Cardiac muscle cell (in vitro differentiated cells and primary cell): ENCODE measurements at regions not wholly inside any gene's neighbourhood (a gene's known extent, or its start where the extent isn't known, plus 50 kb on each side); places are given as distances from the start of the nearest gene placed in this dataset.

Source experiments
- DNase-seq, 2 donors: peaks; one replicate each; pipeline versions ENCODE4 v3.0.0 to v3.0.0-alpha.2; 2010 to 2017; ENCODE audit warnings: low read depth in 1 of 2, low spot score in 1 of 2
- H3K27ac ChIP-seq: fragments of 200-600 bp; sonication (generic); 2 replicates; pipeline ENCODE4 v1.5.1; 2016
- H3K27me3 ChIP-seq: fragments of 200-600 bp; sonication (generic); 2 replicates; pipeline ENCODE4 v1.6.0; 2016; ENCODE audit warnings: control low read depth
- H3K36me3 ChIP-seq: fragments of 200-600 bp; sonication (generic); 2 replicates; pipeline ENCODE4 v1.5.1; 2016; ENCODE audit warnings: control low read depth
- H3K4me1 ChIP-seq: fragments of 200-600 bp; sonication (generic); 2 replicates; pipeline ENCODE4 v1.8.1; 2017; ENCODE audit warnings: low read depth, mild to moderate bottlenecking, mixed run types
- H3K4me3 ChIP-seq: fragments of 200-600 bp; sonication (generic); 2 replicates; pipeline ENCODE4 v1.5.1; 2016; ENCODE audit warnings: mild to moderate bottlenecking
- H3K9me3 ChIP-seq: fragments of 200-600 bp; sonication (generic); 2 replicates; pipeline ENCODE4 v1.5.1; 2017; ENCODE audit warnings: low read depth, mild to moderate bottlenecking, control low read depth
- TF ChIP-seq, protein P1 (sequence below): IDR thresholded peaks from 2 replicates; pipeline ENCODE4 v1.5.1; 2012; ENCODE audit warnings: low read depth, mild to moderate bottlenecking, low read length

DNA sequence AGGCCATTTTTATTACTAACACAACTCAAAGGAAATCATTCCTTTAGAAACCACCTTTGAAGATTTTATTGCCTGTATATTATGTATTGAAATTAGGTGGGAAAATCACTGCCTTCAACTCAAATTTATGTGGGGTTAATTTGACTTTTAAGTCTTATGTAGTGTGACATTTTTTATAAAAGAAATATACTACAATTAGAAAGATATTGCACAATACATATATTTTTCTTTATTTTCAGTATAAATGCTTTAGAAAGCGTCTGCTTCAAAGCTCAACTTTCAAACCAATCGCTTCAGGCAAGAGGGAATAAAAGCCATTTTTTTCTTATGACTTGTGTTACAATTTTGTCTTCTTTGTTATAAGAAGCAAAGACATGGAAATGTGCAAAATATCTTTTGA, 337.4 kb upstream of the ZWINT start:
- no peak for DNase-seq
- Histone ChIP-seq H3K4me3 (no peak overlapping the region), H3K27me3 (no peaks in the 10 kb centered on the region), H3K36me3 (no peaks in the 10 kb centered on the region), H3K27ac (no peak overlapping the region), H3K9me3 (no peaks in the 10 kb centered on the region), H3K4me1 (no peaks in the 10 kb centered on the region)
- TF ChIP-seq, protein P1, sequence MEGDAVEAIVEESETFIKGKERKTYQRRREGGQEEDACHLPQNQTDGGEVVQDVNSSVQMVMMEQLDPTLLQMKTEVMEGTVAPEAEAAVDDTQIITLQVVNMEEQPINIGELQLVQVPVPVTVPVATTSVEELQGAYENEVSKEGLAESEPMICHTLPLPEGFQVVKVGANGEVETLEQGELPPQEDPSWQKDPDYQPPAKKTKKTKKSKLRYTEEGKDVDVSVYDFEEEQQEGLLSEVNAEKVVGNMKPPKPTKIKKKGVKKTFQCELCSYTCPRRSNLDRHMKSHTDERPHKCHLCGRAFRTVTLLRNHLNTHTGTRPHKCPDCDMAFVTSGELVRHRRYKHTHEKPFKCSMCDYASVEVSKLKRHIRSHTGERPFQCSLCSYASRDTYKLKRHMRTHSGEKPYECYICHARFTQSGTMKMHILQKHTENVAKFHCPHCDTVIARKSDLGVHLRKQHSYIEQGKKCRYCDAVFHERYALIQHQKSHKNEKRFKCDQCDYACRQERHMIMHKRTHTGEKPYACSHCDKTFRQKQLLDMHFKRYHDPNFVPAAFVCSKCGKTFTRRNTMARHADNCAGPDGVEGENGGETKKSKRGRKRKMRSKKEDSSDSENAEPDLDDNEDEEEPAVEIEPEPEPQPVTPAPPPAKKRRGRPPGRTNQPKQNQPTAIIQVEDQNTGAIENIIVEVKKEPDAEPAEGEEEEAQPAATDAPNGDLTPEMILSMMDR: no peak

DNA sequence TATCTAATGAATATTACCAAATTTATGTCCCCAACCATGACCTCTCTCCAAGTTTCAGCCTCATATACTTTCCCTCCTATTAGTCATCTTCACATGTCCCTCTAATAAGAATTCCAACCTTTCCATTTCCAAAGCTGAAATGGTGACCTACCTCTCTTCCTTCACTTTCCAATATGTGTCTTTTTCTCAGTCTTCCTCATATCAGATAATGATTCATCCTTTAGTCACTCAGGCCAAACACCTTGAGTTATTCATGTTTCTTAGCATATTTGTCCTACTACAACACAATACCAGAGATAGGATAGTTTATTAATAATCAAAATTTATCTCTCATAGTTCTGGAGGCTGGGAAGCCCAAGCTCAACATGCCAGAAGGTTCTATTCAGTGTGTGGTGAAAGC, 318.5 kb upstream of the ZWINT start:
- DNase-seq: no peak
- Histone ChIP-seq H3K4me1 (no peaks in the 10 kb centered on the region), H3K4me3 (no peak overlapping the region), H3K9me3 (no peaks in the 10 kb centered on the region), H3K27me3 (no peaks in the 10 kb centered on the region), H3K36me3 (no peaks in the 10 kb centered on the region), H3K27ac (no peak overlapping the region)
- TF ChIP-seq, protein P1: no peak

DNA sequence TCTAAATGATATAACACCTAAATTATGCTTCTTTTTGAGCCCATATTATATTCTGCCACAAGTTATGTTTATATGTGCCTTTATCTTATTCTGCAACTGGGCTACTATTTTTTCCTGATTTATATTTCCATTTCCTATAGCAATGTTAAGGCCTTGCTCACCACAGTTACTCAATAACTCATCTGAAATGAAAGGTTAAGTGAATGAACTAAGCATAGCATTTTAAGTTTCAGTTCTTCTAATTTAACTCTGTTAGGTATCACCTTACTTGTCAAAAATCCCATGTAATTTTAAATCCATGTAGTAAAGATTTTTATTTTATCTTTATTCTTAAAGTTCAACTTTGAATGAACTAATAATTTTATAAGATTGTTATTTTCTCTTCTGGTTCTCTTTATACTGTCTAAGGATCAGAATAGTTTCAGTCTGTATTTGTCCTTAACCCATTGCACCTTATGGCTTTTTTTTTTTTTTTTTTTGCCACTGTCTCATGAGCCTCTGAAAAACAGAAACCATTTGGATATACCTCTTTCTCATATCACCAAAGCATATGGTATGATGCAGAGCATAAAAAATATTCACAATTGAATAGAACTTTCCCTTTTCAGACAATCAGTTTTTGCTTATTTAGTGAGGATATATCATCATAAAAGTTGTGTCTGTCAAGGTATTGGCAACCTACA, 301.8 kb upstream of the ZWINT start:
- no peaks in the 10 kb centered on the region for H3K27me3 ChIP-seq
- H3K4me3 ChIP-seq: no peak overlapping the region
- no peaks in the 10 kb centered on the region for H3K9me3 ChIP-seq
- H3K36me3 ChIP-seq: no peaks in the 10 kb centered on the region
- no peaks in the 10 kb centered on the region for H3K4me1 ChIP-seq
- TF ChIP-seq, protein P1: no peak
- DNase-seq: no peak
- no peak overlapping the region for H3K27ac ChIP-seq

DNA sequence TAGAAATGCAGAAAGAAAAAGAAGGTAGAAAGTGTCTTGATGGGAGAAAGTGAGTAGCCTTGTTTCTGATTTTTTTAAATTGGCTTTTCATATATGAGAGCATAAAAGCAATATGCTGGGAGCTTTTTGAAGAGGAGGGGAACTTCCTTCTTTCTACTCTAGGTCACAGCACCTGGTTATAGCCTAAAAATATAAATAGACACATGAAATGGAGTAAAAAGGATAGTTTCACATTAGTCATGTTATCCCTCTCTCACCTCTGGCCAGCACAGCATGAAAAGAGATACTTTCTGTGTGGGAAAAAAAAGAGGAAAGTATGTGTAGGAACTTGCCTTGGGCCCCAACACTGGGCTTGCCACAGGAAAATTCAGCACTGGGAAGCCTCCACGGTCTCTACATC, 292.2 kb upstream of the ZWINT start:
- Histone ChIP-seq H3K27ac (no peak overlapping the region), H3K36me3 (no peaks in the 10 kb centered on the region), H3K9me3 (no peaks in the 10 kb centered on the region), H3K27me3 (no peaks in the 10 kb centered on the region), H3K4me3 (no peak overlapping the region), H3K4me1 (no peaks in the 10 kb centered on the region)
- TF ChIP-seq, protein P1: no peak
- no peak for DNase-seq

DNA sequence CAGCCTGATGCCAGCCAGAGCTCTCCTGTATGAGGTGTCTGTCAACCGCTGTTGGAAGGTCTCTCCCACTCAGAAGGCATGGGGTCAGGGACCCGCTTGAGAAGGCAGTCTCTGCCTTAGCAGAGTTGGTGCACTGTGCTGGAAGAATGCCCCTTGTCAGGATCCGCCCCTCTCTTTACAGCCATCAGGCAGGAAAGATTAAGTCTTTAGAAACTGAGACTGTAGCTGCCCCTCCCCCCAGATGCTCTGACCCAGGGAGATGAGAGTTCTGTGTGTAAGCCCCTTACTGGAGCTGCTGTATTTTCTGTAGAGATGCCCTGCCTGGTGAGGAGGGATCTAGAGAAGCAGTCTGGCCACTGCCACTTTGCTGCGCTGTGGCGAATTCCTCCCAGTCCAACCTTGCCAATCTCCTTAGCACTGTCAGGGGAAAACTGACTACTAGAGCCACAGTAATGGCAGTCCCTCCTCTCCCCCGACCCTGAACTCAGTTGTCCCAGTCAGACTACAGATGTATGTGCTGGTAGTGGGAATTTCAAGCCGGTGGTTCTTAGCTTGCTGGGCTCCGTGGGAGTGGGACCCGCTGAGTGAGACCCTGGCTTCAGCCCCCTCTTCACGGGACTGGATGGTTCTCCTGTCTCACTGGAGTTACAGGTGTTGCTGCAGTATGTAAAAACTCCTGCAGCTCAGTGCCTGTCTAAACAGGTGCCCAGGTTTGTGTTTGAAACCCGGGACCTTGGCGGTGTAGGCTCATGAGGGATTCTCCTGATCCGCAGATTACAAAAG, 285.5 kb upstream of the ZWINT start:
- DNase-seq: no peak
- Histone ChIP-seq H3K4me3 (no peak overlapping the region), H3K9me3 (no peaks in the 10 kb centered on the region), H3K4me1 (no peaks in the 10 kb centered on the region), H3K27ac (no peak overlapping the region), H3K36me3 (no peaks in the 10 kb centered on the region), H3K27me3 (no peaks in the 10 kb centered on the region)
- TF ChIP-seq, protein P1: no peak
